Stimulated activated CD8-positive, alpha-beta memory T cell treated with anti-CD3 and anti-CD28 coated beads, Interleukin-7, amount 100 ng/mL, for 48 hours (primary cell): ENCODE measurements at regions not wholly inside any gene's neighbourhood (a gene's known extent, or its start where the extent isn't known, plus 50 kb on each side); places are given as distances from the start of the nearest gene placed in this dataset.

Experiments
- DNase-seq, 2 donors: peaks; one replicate each; pipeline ENCODE4 v3.0.0-alpha.2; 2020; ENCODE audit warnings: low read depth in 1 of 2; ENCODE audit errors: extremely low read depth in 1 of 2

GRCh38 chr5:125564317-125564975 lies 818.0 kb upstream of the ZNF608 start:
- DNase-seq: no peak

- DNase-seq: no peak
Measured at GRCh38 chr5:125574491-125575044, 828.1 kb upstream of the ZNF608 start.

- DNase-seq: no peak
Measured at GRCh38 chr5:125575171-125575890, 828.9 kb upstream of the ZNF608 start.

GRCh38 chr5:125575891-125576505 lies 829.6 kb upstream of the ZNF608 start:
- DNase-seq: no peak

- DNase-seq: no peak
Measured at GRCh38 chr5:125576822-125577221, 830.4 kb upstream of the ZNF608 start.

- no peak for DNase-seq
Measured at GRCh38 chr5:125578551-125578950, 832.1 kb upstream of the ZNF608 start.

DNA sequence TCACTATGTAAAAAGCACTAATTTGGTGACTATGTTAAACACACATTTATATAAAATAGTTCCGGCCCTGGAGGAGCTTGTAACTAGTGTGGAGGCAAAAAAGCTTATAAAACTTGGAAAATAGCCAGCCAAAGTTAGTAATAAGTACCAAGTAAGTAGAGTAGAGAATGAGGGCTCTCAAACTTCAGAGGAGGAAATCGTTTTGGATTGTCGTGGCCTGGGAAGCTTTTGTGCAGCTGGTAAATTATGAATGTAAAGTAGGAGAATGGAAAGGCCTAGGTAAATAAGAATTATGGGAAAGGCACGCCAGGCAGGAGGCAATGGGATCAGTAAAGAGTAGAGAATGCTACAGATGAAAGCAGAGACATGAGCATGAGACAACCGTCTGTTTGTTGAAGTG lies 832.7 kb upstream of the ZNF608 start:
- DNase-seq: no peak

DNA sequence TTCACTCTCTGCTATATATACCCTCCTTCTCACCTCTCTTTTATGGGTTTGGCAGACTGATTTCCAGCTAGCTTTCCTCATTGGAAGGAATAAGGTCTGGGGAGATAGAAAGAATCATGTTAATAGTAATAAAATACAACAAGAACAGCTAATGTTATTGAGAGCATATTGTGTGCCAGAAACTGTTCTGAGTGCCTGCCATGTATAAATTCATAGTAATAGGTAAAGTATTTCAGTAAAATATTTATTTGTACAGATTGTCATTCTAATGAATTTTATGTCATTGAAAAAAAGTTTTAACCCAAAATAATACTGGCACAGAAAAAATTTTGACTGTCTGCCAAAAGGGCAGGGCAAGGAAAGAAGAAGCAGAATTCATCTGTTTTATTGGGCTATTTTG lies 834.9 kb upstream of the ZNF608 start:
- no peak for DNase-seq

GRCh38 chr5:125582352-125582751 lies 835.9 kb upstream of the ZNF608 start:
- DNase-seq: no peak

DNA sequence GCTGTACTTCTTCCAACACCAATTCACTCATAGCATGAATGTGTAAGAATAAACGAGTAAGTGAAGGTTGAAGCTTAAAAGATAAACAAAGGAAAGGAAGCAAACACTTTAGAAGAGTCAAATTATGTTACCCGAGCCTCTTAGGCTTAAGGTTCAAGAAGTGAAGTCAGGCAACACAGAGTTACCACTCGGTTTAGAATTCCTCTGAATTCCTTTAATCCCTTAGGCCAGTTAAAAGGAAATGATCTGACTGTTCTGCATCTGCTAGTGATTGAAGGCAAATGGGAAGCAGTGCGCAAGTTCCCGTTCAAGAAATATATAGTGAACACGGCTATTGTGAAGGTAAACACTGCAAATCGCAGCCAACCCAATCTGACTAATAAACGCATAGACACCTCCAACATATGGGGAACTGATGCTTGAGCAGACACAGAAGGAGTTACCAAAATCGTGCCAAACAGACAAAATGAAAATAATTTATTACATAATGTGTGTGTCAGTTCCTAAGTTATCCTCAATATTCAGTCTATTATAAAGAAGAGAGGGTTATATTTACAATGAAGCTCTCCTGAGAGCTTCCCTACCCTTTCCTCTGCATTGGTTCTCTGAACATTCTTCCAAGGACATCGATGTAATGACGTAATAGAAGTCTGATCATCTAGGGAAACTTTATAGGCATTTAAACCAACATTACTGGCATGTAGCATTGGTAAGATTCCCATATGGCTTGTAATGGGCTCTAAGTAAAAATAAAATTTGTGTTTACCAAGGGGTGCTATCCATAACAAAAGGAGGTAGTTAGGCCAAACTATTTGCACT lies 837.1 kb upstream of the ZNF608 start:
- DNase-seq: no peak

- DNase-seq: no peak
Measured at GRCh38 chr5:125584140-125584520, 837.7 kb upstream of the ZNF608 start.

- no peak for DNase-seq
Measured at GRCh38 chr5:125587631-125588030, 835.6 kb upstream of the GRAMD2B start.

DNA sequence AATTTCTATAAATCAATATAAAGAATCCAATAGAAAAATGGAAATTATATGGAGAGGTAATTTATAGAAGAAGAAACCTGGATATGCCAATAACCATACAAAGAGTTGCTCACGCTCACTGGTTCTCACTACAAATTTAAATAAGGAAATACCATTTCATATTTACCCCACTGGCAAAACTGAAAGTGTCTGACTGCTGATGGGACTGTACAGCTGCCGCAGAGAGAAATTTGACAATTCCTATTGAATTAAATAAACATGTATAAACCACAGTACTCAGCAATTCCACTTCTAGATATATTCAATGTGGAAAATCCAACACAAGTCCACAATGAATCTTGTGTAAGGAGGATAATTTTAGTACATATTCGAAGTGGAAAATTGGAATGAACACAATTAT lies 830.4 kb upstream of the GRAMD2B start:
- DNase-seq: no peak

GRCh38 chr5:125595095-125595494 lies 828.1 kb upstream of the GRAMD2B start:
- no peak for DNase-seq

GRCh38 chr5:125595845-125596244 lies 827.4 kb upstream of the GRAMD2B start:
- no peak for DNase-seq

GRCh38 chr5:125597338-125597737 lies 825.9 kb upstream of the GRAMD2B start:
- DNase-seq: no peak

- DNase-seq: no peak
Measured at GRCh38 chr5:125600559-125600958, 822.6 kb upstream of the GRAMD2B start.

- DNase-seq: no peak
Measured at GRCh38 chr5:125602184-125602583, 821.0 kb upstream of the GRAMD2B start.

- no peak for DNase-seq
Measured at GRCh38 chr5:125603321-125603720, 819.9 kb upstream of the GRAMD2B start.

GRCh38 chr5:125604104-125604503 lies 819.1 kb upstream of the GRAMD2B start:
- no peak for DNase-seq

GRCh38 chr5:125607018-125607417 lies 816.2 kb upstream of the GRAMD2B start:
- DNase-seq: no peak
